Cerebellar cortex (tissue), 1 donor: ENCODE measurements at regions not wholly inside any gene's neighbourhood (a gene's known extent, or its start where the extent isn't known, plus 50 kb on each side); places are given as distances from the start of the nearest gene placed in this dataset.
"Not testable (repeated sequence)": the region's sequence is repeated elsewhere in the genome, so short reads cannot be mapped to it uniquely, and the experiment has no call there.

Experiments used
- DNase-seq: peaks from one replicate; pipeline ENCODE4 v3.0.0-alpha.2; 2015; ENCODE audit warnings: low spot score

DNA sequence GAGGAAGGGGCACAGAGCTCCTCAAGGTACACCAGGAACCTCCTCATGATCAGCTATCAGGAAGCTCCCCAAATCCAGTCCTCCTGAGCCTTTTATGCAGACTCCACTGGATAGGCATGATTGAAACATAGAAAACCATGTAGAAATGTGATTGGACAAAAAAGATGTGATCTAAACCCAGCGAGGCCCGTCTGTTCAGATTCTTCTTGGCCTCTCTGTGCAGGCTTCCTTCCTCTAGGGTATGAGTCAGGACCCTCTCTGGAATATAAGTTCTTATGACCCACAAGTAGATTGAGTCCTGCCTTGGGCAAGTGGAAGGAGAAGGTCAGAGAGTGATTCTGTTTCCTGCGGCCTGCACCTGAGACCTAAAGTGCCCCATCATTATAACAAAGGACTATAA lies 166.3 kb downstream of the PHLDA1 start:
- no peak for DNase-seq

DNA sequence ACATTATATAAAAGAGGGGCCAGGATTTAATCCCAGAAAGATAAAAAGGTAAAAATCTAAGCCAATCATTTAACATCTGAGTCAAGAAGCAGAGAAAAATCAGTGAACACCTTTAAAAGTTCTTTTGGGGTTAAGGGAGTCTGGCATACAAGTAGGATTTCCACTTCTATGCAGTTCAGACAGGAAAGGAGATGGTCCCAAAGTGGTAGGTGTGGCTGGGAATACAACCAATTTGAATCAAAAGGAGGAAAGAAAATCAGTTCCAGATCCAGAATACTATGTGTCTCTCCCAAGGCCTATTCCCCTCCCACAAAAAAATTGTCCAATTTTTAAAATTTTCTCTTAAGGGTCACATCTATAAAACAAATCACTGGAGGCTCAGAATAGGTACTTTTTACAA lies 167.4 kb downstream of the PHLDA1 start:
- no peak for DNase-seq

DNA sequence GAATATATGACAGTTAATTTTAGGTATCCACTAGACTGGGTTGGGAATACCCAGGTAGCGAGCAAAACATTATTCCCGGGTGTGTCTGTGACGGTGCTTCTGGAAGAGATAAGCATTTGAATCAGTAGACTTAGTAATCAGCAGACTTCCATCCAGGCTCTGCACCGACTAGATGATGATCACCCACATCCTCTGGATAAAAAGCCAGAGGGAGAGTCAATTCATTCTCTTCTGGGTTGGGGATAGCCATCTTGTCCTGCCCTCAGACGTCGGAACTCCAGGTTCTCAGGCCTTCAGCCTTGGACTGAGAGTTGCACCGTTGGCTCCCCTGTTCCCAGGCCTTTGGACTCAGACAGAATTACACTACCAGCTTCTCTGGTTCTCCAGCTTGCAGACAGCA lies 168.0 kb downstream of the PHLDA1 start:
- DNase-seq, result no peak

DNA sequence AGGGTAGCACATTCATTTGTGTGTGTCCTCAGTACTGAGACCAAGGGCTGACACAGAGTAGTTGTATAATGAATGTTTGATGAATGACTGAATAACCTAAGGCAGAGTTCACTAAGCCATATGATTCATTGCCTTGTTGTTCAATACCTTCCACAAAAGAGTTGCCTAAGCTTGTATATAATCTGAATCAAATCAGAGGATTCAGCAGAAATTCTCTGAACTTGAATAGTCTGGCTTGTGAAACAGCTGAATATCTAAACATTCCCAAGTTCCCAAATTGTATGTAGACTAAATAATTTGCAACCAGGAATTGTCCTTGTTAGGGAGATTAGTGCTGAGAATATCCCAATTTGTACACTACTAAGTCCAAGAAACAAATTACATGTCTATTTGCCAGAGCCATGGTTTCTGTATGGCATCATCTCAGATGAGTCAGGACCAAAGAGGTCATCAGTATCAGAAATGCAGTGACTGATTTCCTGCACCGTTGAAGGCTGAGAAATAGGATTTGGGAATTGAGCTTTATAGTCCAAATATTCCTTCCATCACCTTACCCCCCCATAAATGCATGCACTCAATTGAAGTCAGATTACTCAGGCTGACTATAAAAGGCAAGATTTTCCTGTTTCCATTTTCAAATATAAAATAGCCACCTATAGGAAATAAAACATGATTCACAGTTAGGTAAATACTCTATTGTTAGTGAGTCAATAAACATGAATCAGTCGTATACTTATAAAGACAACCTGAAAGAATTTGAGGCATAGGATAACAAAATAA lies 168.7 kb downstream of the PHLDA1 start:
- no peak for DNase-seq

DNA sequence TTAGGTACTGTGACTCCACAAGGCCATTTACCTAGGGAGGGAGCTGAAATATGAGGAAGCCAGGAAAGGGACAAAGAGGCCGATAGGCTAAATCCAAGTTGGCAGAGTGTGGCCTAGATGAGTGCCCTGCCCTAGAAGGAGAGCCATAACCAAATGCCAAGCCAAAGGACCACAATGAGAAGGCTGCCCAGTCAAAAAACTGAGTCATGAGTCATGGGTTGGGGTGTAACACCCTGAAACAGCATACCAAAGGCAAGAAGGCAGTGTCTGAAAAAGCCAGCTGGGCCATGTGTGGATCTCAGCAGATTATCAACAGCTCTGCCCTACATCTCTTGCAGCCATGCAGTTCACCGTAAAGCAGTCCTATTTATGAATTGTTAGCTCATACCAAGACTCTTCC lies 171.7 kb downstream of the PHLDA1 start:
- DNase-seq, result no peak

DNA sequence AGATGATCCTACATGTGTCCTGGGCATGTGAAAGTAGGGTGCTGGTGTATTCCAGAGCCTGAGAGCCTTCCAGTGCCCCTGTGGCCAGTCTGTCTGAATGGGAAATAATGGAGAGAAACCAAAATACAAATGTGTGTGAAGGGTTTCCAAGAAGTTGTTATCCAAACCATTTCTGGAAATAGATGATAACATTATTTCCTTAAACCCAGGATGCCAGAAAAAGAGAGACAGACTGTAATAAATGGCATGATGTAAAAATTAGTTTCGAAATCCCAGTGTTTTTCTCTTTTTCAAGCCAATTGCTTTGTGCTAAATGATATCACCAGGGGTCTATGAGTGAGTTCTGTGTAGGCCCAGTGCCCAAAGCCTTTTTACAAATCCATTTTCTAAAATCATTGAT lies 175.3 kb downstream of the PHLDA1 start:
- DNase-seq, result no peak

DNA sequence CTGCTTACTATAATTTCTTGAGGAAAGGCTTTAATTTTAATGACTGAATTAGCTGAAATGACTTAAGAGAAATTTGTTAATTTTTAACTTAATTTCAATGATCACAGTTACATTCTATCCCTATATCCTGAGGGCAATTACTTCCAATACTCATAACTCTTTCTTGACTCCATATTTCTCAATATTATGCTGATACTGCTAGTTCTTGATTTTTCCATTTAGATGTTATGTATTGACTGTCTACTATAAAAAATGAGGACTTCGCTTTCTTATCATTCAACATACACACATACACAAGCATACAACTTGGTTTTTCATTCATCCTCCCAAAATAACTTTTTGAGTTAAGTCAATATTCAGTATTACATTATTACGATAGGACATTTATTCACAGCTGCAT lies 176.2 kb downstream of the PHLDA1 start:
- DNase-seq, result no peak

DNA sequence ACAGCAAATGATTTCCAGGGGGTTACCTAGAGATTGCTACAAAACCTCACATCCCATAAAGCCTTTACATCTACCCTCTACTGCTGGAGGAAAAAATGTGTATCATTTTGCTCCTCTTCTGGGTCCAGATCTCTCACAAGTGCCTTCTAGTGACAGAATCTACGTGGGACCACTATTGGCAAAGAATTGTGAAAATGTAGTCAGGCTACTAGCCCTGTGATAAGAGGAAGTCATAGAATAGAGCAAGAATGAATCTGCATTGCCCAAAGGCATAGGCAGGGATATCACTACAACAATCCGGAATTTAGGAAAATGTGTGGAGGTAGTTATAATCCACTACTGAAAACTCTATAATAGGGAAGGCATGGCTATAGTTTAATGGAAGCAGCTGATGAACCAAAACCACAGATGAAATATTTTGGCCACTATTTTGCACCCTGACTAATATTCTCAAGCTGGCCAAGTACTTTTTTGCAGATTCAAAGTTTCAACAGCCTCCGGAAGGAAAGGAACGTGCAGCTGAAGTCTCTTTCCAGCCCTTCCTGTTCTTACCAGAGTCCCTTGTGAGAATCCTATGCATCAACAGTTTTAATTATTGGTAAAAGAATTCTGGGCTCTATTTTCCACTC lies 176.8 kb downstream of the PHLDA1 start:
- DNase-seq, result no peak

DNA sequence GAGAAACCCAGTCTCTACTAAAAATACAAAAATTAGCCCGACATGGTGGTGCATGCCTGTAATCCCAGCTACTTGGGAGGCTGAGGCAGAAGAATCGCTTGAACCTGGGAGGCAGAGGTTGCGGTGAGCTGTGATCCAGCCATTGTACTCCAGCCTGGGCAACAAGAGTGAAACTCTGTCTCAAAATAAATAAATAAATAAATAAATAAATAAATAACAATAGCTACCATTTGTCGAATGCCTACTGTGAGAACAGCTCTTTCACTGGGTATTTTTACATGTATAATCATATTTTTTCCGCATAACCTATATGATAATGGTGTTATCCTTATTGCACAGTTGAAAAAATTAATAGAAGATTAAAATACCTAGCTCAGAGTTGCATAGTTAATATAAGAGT lies 177.4 kb downstream of the PHLDA1 start:
- not testable (repeated sequence) for DNase-seq

DNA sequence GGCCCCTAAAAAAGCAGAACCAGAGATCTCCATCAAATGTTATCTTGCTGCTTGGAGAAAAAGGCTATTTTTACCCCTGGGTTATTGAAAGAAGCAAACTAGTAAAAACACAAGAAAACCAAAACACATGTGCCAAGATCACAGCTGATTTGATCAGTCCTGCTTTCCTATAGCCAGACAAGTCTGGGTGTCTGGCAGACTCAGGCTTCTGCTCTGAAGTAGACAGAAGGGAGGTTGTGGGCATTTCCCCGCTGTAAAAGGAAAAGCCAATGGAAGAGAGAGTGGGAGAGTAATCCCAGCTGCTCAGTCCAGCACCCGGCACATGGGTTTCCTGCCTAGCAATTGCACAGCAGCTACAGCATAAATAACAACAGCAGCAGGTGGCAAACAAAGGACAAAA lies 177.9 kb downstream of the PHLDA1 start:
- no peak for DNase-seq

DNA sequence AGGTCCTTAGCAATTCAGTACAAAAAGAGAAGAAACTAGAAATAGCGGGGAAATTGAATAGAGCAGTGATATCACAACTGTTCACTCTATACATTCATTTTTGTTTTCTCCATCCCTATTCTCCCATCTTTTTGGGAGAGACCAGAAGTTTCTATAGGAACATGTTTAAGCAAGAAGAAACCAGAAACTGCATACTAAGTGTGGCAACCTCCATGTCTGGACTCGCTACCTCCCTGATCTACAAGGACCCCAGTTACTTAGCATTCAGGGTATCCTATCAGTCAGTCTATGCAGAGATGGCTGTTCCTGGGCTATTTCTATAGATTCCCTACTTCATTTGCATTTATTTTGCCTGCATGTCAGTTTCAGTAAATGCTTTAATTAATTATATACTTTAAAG lies 178.6 kb downstream of the PHLDA1 start:
- DNase-seq, result no peak

DNA sequence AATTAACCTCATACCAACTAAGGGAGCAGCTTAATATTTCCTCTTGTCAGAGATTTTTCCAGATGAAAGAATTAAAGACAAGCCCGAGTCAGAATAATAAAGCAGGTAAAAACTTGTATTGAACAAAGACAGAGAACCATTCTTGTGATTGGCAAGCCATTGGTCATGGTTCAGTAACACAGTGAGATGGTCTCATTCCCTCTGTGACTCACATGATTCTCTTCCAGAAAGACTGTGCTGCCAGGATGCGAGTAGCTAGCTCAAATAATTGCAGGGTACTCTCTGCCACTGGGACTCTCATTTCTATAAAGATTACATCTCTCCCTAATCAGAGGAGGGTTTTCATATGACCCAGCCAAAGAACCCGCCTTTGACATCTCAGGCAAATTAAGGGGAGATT lies 179.4 kb downstream of the PHLDA1 start:
- no peak for DNase-seq

DNA sequence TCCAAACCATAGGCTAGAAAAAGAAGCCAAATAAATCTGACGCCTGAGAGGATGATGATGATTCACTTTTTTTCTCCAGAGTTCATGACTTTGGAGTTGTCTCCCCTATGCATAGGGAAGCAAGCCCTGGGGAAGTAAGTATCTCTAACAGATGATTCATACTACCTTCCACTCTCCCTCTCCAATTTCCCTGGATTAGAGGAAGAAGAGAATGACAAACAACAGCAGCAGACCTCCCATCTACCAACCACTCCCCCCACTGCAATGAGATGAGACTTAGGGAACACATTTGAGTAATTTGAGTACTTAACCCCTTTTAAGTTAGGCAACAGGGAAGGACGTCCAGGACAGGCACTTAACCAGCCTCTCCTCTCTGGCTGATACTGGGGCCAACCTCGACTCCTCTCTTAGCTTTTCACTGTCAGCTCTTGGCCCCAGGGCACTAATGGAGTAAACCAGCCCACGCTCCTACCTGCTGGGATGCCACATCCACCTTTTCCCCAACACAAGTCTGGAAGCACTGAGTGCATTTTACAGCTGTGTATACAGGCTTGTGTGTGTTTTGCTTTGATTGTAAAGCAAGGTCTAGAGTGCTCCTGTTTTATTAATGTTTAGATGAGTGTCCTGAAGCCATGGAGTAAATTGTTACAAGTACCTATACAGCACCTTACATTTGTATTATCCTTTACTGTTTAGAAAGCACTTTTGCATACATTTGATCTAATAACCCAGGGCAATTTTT lies 180.7 kb downstream of the PHLDA1 start:
- DNase-seq, result no peak

DNA sequence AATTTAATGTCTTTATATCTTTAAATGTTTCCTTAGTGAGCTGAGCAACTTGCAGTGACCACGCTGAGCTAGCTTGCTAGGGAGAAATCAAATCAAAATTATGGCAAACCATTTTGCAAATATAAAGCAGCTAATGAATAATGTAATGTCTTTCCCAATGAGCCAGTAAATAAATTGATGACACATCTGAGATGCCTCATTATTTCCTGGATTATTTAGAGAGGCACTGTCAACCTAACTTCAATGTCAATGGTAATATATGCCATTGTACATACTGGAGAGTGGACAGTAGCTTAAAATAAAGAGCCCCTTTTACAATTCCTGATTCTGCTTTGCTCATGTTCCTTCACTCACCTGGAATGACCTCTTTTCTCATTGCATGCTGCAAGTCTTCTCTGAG lies 182.6 kb downstream of the PHLDA1 start:
- no peak for DNase-seq

DNA sequence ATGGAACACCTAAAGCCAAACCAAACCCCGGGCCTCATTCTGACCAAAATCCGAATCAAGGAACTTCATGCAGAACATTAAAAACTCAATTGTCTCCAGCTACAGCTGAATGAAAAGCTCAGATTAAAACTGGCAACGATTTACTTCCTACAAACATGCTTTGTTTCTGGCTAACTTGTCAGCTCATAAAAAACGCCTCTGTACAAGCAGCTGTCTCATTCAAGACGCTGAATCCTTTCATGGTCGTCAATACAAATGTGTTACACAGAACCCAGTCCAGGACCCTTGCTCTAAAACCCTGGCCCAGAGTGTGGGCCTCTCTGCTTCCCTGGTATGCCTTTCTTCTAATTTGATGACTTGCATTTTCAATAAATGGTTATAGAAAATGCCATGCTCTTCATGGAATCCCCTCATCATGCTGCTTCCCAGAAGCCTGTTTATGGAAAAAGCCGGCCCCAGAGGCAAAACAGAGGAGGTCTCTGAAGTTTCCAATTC lies 183.1 kb downstream of the PHLDA1 start:
- DNase-seq, result peak; percentile 6

DNA sequence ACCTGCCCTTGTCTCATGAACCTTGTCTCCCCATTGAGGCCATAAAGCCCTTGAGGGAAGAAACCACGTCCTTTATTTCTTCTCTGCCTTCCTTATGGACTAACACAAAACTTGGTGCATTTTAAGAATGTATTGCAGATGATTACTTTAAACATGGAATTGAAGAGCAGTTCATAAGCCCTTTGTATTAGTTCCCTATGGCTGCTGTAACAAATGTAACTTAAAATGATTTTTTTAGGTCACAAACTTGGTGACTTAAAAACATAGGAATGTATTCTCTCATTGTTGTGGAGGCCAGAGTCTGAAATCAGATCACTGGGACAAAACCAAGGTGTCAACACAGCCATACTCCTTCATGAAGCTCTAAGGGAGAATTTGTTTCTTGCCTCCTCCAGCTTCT lies 185.5 kb downstream of the PHLDA1 start:
- DNase-seq, result no peak

DNA sequence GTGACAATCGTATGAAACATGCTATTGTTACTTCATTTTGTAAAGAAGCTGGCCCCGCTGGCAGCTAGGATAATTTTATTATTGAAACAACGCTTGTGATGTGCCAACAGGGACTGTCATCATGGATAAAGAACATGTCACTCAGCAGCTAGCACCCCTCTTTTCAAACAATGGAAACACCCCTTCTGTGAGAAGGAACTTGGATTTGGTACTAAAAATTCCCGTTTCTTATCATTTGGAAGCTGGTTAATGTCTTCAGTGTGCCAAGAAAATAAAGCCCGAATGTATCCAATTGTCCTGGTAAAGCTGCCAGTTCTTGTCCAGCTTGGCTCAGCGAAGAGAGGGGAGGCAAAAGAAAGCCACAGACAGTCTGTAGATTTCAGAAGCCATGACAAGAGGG lies 186.6 kb downstream of the PHLDA1 start:
- peak; percentile 34 for DNase-seq

DNA sequence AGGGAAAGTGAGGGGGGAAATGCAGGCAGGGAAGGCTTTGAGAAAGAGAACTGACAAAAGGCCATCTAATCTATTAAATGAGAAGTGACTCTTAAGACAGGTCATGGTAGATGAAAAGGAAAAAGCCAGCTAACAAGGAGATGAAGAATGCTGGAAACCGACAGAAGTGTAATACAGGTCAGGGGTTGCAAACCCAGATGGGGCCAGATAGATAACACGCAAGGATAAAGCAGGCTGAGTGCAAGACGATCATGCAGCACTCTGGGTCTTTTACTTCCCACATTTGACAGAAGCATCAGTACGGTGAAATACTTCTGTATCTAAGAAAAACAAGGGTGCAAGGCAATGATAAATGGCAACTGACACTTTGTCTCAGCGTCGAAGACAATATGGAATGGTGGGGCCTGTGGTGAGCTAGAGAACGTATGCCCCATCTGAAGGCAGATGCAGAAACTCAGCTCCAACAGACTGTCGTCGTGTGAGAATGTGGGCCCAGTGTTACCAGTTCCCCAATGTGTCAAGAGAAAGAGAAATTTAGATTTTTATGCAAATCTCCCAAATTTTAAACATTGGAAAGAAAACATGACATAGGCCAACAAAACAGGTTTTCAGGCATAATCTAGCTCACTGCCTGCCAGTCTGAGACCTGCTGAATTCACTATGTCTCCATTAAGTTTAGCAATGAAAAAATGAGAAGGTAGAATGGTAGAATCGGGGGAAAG lies 187.4 kb downstream of the PHLDA1 start:
- DNase-seq, result no peak

DNA sequence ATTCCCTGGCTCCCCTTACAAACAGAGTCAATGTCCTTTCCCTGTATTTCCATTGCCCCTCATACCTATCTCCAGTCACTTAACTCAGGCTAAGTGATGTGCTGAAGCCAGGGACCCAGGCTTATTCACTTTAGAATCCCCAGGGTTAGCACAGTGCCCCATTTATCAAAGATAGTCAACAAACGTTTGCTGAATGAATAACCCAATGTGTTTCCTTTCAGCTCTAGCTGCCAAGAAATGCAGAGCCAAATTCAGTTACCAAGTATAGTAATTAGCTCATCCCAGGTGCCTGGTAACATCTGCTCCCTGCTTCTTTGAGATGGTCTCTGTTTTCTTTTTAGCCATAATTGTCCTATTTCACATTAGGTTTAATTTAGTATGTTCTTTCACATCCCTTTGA lies 189.5 kb downstream of the PHLDA1 start:
- peak; percentile 44 for DNase-seq

DNA sequence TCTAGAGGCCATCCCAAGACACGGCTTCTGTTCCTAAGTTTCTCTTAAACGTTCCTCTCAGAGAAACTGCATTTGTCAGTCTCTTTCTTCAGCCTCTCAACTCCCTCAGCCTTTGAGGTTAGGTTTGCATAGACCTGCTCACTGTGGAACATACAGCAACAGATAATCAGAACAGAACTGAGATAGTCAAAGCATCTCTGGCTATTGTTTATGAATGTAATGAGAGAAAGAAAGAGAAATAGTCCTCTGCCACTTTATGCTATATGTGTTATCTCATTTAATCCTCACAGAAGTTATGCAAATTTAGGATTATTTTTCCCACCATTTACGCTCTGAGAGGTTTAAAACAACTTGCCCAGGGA lies 190.6 kb downstream of the PHLDA1 start:
- DNase-seq, result no peak

DNA sequence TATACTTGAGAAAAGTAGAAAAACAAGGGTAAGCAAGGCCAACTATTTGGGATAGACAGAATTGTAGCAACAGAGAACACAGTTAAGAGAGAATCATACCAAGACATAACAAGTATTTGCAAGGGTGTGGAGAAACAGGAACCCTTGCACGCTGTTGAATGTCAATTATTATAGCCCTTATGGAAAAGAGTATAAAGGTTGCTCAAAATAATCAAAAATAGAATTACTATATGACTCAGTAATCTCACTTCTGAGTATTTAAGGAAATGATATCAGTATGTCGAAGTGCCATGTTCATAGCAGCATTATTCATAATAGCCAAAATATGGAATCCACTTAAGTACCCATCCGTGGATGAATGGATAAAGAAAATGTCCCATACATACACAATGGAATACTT lies 193.3 kb downstream of the PHLDA1 start:
- no peak for DNase-seq

DNA sequence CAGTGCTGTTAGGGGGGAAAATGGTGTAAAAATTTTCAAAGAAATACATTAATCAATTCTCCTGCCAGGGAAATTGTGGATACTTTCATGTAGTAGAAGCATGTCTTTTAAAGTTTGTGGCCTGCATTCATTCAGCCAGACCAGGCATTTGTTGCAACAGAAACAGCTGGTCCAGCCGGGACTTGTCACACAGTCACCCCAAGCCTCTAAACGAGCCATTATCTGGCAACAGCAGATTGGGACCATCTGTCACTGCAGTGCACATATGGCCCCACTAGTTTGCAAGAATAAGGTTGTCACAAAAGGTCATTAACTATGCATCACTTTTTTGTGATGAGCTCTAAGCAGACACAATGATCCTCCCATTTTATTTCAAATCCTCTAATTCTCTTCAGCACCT lies 193.9 kb downstream of the PHLDA1 start:
- DNase-seq, result peak; percentile 74

DNA sequence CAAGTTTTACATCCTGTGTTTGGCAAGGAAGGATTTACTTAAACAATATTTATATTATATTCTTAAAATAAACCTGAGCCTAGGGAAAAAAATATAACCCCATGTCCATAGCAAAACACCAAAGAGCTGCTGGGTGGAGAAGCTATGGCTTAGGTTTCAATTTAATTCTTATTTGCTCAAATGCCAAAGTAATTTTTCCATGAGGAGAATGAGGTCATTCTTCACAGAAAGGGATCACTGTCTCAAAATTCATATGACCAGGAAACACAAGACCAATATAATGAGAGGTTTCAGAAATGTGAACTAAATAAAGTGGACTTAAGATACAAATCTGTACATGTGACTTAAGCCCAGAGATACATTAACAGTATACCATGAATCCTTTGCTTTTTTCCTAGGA lies 195.0 kb downstream of the PHLDA1 start:
- no peak for DNase-seq
